Eye (tissue), 1 donor: ENCODE measurements at regions not wholly inside any gene's neighbourhood (a gene's known extent, or its start where the extent isn't known, plus 50 kb on each side); places are given as distances from the start of the nearest gene placed in this dataset.
"Not testable (repeated sequence)": the region's sequence is repeated elsewhere in the genome, so short reads cannot be mapped to it uniquely, and the experiment has no call there.

Experiments used
- DNase-seq: peaks from one replicate; pipeline ENCODE4 v3.0.0-alpha.2; 2015

DNA sequence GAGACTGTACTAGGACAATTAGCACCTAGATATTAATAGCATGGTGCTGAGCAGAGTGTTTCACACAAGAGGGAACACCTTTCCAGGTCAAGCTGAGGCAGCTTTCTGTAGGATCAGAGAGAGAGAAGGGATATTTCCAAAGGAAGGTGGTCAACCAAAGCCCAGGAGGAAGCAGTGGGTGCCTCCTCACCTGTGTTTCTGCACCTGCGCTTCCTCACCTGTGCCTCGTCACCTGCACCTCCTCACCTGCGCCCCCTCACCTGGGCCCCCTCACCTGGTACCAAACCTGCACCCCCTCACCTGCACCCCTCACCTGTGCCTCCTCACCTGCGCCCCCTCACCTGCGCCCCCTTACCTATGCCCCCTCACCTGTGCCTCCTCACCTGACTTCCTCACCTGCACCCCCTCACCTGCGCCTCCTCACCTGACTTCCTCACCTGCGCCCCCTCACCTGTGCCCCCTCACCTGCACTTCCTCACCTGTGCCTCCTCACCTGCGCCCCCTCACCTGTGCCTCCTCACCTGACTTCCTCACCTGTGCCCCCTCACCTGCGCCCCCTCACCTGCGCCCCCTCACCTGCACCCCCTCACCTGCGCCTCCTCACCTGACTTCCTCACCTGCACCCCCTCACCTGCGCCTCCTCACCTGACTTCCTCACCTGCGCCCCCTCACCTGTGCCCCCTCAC is 67.9 kb downstream of the TTLL2 start:
- peak; percentile 55 for DNase-seq

DNA sequence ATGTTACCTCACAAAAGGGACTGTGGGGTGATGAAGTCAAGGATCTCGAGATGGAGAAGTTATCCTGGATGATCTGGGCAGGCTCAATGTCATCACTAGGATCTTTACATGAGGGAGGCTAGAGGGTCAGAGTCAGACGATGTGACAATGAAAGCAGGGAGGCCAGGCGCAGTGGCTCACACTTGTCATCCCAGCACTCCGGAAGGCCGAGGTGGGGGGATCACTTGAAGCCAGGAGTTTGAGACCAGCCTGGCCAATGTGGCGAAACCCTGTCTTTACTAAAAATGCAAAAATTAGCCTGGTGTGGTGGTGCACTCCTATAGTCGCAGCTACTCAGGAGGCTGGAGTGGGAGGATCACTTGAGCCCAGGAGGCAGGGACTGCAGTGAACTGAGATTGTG is 68.8 kb downstream of the TTLL2 start:
- DNase-seq = no peak

DNA sequence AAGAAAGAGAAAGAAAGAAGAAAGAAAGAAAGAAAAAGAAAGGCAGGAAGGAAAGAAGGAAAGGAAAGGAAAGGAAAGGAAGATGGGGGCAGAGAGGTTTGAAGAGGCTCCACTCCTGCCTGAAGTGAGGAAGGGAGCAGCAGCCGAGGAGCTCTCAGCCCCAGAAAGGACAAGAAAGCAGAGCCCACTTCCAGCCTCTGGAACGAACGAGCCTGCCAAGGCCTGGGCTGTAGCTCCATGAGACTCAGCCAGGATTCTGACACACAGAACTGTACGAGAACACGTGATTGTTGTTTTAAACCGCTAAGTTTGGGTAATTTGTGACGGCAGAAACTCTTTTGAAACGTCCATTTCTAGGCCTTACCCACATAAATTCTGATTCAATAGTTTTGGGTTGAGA is 69.5 kb downstream of the TTLL2 start:
- DNase-seq = no peak

DNA sequence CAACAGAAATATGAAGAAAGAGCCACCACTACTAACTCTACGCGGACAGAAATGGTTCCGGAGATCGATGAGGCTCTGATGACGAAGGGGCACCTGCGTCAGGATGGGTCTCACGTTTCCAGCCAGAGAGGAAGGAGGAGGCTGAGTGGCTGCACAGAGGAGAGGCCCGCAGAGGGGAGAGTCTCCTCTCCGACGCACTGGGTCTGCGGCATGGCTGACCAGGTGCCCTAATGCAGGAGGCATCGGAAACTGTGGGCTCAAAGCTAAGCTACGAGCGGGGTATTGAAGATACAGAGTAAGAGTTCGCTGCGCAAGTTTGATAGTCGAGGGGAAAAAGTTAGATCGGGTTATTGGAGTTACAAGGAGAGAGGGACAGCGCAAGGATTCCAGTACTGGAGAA is 69.9 kb downstream of the TTLL2 start:
- no peak for DNase-seq

DNA sequence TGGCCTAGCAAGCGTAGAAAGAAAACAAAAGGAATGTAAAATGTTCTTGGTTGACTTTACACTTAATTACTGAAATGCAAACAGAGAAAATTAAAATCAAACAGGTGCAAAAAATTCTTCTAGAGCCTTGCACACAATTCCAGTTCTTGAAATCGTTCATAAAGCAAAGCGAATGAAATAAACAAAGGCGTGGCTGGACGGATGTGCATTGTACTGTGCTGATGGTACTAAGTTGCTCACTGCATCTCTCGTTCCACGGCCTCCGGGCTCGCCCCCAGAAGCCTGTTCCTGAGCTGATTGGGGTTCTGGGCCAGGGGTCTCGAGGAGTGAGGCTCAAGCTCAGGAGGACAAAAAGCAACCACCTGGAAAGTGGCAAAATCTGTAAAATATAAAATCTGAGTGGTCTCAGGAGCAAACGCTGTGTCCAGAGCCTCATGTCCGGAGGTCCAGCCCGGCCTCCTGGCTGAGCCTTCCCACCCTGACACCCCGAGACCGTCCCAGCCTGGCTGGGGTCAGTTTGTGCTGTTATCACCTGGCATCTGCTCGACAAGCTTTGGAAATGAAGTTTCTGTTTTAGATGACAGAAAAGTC is 71.3 kb downstream of the TTLL2 start:
- no peak for DNase-seq

DNA sequence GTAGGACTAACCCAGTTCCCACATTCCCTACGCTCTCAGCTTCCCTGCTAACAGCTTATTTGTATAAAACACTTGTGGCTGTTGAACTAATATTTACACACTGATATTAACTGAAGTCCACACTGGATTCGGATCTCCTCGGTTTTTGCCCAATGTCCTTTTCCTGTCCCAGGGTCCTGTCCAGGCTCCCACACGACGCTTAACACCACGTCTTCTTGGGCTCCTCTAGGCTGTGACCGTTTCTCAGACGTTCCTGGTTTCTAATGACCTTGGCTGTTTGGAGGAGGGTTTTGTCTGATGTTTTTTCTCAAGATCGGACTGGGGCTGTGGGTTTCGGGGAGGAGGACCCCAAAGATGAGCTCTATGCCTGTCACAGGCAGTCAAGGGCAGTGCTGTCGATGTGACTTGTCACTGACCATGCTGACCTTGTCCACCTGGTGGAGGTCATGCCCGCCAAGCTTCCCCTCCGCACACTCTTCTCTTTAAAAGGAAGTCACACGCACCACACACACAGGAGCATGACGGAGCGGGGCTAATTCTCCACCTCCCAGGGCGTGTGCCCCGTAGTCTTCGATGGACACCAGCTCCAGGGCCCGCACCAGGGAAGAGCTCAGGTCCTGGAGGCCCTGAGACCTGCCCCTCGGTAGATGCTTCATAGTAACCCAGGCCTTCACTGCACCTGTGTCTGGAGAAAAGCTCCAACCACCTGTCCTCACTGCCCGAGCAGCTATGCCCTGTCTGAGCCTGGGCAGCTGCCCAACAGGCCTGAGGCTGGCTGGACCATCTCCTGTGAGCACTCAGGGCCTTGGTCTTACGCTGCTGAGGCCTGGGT is 72.0 kb downstream of the TTLL2 start:
- DNase-seq = no peak

DNA sequence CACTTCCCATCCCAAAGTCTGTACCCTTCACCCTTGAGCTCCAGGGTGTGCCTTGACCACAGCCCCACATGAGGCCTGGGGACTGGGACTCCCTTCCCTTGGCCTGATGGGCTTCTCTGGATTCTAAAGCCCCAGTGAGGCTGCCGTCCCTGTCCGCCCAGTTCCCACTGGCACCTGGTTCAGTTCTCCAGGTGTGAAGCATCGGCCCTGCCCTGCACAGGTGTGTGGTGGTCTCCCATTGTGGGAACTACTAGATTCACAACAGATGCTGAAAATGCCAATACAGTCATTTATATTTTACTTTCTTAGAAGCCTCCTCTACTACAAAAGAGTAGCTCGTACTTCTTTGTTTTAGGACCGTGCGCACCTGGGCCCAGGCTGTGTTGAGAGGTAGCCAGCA is 72.8 kb downstream of the TTLL2 start:
- DNase-seq = no peak

DNA sequence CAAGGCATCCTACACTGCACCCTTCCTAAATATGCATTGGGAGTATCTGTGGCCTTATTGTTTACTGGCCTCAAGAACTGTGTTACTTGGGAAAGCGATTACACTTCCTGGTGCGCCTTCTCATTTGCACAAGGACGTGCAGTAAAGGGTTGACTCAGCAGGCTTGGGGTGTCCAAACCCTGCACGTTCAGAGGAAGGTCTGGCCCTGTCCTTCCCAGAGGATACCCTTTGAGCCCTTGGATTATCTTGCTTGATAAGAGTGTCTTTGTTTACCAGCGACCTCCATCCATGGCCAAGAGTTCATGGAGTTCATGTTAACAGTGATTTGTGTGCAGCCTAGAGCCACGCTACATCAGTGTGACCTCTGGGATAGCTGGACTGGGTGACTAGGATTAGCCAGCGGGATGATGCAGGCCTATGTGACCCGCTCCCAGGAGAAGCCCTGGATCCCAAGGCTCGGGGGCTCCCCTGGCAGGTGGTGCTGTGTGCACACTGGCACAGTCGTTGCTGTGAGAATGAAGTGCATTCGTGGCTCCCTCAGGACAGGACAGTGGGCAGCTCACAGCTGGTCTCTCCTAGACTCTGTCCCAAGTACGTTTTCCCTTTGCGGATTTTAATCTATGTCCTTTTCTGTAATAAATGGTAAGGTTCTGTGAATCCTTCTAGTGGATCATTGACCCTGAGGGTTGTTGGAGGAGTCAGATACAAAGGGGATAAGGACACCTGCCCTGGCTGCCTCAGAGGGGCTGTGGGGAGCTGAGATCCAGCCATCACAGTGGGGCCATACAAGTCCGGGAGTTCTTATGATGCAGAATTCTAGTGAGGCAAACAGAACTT is 73.5 kb downstream of the TTLL2 start:
- no peak for DNase-seq

DNA sequence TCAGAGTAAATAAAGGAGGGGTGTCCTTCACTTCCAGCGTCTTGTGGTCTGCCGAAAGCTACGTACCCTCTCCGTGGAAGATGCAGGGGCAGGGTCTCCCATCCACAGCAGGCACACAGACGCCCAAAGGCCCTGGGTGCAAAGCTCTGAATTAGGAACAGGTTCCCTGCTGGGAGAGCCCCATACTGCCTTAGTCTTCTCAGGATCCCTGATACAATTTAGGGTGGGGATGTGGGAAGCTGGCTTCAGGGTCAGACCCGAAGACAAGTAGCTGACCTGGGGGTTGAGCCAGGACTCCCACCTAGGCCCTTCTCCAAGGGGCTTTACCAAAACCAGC is 74.1 kb downstream of the TTLL2 start:
- DNase-seq = no peak

DNA sequence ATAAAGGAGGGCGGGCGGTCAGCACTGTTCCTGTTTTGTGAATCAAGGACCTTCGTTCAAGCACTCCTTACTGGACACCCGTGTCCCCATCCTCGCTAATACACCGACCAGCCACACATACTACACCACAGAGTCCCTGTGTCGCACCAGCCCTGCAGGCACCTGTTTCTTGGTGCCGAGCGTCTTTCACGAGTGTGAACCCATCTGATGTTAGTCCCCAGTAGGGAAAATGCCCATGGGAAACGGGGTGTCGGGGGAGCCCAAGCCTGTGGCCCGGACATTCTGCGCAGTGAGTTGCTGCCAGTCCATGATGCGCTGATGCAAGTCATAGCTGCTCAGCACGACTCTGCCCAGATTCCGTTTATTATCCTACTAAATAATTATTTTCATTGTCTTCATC is 74.7 kb downstream of the TTLL2 start:
- DNase-seq = no peak

DNA sequence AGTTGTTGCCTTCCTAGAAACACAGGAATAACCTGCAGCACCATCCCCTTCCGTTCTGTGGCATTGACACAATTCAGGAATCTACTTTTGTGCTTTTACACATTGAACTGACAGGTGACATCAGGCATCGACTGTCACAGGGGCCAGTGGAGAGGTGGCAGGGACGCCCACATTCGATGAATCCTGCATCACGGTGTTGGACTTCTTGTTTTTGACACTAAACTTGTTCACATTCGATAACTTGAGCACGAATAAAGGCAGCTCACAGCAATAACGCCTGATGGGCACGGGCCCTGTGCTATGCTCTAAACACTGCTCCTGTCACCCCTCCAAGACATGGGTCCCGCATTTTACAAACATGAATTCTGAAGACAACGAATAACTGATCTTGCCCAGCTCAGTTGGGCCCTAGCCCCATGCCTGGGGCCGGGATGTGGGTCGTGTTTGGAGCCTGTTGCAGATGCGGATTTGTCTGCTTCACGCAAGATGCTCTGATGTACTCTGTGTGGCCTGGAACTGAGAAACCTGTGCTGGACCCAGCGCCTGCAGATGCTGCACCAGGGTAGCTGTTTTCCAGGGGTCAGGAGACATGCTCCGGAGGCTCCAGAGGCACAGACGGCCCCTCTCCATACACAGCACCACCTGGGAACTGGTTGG is 75.7 kb downstream of the TTLL2 start:
- DNase-seq = no peak

DNA sequence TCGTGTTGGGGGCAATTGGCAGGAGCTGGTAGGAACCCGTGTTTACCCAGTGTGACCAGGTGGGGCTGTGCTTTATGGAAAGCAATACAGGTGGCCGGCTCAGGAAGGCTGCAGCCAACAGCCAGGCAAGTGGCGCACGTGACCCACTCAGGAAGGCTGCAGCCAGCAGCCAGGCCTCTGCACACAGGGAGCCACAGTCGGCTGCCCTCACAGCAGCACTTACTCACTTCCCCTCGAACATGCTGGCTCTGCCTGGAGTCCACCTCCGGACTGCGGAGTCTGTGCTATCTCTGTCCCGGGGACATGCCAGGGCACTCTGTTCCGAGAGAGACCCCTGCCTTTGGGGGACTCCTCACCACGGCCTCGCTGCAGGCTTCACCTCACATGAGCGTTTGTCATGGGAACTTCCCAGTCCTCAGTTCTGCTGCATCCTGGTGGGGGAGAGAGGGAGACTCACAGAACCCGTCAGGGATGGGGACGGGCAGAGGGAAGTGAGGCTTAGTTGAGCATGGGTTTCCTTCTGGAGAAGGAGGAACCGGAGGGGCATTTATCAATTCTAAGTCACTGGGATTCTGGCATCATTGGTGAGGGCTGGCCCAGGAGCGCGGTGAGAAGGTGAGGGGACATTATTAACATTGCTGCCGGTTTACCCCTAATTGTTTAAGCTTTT is 76.8 kb downstream of the TTLL2 start:
- peak; percentile 55 for DNase-seq

DNA sequence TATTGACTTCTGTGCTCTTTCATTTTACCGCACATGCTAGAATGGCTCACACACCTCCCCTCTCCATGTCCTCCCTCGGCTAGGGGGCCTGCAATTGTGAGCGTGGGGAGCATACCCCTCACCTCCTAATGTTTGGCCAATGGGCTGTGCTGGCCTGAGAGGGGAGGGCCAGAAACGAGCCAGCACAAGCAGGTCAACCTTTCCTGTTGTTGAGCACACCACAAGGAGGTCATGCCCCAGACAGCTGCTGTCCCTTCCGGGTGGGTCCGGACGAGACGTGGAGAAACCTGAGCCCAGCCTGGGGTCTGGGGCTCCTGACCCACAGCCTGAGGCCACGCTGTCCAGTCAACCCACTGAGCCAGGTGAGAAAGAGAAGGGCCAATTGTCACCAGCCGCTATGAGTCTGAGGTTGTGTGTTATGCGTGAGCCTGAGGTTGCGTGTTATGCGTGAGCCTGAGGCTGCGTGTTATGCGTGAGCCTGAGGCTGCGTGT is 77.4 kb downstream of the TTLL2 start:
- no peak for DNase-seq

DNA sequence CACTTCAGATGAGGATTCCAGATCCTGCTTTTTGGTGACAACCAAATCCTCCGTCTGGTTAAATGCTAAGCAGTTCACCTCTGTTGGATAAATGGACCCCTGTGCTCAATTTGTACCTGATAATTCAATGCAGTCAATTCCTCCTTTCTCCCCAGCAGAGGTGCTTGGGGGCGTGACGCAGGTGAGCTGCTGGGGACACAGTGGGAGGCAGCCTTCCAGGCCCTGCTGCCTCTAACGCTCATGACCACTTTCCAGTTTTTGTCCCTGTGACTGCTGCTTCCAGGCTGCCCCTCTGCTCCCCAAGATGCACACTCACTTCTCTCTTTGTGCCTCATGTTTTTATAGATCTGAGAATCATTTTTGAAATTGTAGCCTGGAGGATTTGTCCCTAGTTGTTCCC is 78.5 kb downstream of the TTLL2 start:
- DNase-seq = no peak

DNA sequence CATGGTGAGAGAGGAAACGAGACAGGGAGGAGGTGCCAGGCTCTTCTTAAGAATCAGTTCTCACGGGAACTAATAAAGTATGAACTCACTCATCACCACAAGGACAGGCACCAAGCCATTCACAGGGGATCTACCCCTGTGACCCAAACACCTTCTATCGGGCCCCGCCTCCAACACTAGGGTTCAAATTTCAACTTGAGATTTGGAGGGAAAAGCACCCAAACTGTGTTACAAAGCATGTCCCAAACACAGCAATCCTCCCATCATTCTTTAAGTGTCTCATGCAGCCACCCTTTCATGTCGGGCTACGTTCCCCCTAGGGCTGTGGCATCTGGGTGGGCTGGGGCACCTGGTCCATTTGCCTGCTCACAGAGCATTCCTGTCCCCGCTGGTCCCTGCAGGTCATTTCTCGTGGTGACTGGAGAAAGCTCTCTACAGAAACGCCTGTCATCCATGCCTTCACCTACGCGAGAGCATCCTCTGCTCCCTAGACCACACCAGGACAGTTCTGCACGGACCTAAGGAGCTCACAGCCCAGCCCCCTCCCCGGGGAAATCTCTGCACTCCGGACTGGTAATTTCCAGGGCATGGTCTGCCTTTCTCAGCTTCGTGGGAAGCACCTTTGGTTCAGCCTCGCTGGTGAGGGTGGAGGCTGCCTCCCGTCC is 79.6 kb downstream of the TTLL2 start:
- no peak for DNase-seq

DNA sequence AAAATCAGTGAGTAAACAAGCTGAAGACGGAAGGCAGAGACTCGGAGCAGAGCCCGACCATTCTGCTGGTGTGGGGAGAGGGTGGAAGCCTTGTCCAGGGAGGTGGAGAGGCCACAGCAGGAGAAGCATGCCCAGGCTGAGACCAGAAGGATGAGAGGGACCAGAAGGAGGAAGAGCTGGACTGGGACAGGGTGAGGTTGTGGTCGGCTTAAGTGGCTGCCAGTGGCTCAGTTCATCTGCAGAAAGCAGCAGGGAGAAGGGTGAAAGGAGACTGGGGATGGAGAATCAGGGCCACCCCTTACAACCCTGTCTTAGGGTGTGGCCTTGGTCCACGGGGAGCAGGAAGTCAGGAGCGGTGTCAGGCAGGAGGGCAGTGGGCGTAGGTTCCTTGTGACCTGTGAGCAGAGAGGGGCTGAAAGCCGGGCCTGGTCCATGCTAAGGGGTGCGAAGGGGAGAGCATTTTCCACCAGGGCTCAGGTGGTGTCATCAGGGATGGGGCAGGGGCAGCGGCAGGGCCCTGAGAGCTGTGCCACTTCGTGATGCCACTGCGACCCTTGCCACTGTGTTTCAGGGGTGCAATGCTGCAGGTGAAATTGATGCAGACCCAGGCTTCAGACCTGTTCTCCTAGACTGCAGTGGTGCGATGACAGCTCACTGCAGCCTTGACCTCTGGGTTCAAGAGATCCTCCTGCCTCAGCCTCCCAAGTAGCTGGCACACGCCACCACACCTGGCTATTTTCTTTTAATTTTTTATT is 81.1 kb downstream of the TTLL2 start:
- DNase-seq = no peak

DNA sequence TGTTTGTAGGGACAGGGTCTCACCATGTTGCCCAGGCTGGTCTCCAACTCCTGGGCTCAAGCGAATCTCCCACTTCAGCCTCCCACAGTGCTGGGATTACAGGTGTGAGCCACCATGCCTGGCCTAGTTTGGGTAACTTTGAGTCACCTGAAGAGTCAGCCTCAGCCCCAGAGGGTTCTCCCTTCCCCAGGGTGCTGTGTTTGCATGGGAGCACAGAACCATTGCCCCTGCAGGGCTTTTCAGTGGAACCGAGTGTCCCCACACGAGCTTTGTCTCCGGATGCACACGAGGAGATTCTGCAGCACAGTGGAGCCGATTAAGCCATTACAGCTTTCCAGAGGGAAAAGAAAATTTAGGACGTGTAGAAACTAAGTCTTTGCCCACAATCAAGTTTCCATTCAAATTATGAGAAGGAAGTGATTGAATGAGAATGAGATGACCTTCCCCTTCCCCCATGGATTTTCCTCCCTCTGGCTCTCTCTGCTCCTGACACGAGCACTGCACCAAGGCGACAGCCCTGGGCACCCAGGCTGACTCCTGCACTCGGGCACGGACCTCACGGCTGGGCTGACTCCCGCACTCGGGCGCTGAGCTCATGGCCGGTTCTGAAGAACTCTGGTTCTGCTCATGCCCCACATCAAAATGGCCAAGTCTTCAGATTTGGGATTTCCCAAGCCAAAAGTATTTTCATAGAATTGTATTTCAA is 81.8 kb downstream of the TTLL2 start:
- not testable (repeated sequence) for DNase-seq

DNA sequence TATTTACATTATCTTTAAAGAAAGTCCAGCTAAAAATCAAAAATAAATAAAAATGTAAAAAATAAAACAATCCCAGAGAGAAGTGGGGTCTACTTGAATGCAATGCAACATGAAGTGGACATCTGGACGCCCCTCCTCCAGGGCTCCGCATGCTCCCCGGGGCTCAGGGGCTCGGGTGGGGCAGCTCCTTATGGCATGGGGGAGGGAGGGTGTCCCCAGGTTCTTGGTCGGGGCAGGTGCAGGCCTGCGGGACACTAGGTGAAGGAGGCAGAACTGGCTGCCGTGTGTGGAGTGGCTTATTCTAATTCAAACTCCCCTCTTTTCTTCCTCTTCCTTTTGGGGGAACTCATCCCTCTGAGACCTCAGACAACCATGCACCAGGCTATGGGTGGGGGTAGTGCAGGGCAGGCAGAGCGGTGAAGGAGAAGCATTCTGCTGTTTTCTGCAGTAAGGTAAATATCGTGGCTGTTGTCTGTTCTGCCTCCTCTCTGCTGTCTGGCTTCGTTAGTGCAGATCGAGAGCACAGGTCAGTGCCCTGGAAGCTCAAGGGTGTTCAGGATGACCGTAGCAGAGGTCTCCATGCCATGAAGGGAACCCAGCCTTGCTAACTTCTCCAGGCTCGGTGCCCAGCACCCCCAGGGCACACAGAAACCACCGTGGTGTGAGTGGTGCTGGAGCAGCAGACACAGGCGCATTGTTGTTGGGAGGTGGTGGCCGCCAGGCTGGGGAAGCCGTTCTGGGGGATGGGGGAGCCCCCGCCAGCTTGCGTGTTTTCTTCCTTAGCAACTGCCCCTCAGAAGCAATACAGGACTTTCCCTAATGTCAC is 82.6 kb downstream of the TTLL2 start:
- DNase-seq = no peak

DNA sequence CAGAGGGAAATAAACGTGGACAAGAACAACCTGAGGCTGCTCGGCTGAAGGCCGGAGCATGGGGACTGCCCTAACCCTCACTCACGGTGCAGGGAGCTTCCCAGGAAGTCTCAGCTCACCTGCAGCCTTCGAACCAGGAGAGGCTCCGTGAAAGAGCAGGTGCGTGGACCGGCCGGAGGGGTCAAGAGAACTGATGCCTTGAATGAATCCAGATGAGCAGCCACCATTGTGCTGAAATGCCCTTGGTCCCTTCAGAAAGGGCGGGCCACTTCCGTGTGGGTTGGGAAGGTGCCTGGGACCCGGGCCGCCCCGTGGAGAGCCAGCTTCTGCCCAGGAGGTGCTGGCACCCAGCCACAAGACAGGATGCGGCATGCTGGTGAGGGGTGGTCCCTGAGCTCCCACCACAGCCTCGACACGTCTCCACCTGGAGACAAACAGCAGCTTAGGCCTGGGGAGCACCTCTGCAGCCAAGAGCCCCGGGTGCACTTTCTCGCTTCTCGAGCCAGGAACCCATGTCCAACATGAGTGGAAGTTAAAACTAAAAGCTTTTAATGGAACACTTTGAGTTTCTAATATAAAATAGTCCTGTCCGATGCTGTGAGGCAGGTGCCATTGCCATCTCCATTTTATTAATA is 83.5 kb downstream of the TTLL2 start:
- no peak for DNase-seq
